Mesenchymal stem cell (in vitro differentiated cells and primary cell): ENCODE measurements at regions not wholly inside any gene's neighbourhood (a gene's known extent, or its start where the extent isn't known, plus 50 kb on each side); places are given as distances from the start of the nearest gene placed in this dataset.

Experiments used
- DNase-seq: peaks from one replicate; pipeline ENCODE4 v3.0.0-alpha.2; 2013
- H2AFZ ChIP-seq: one replicate; pipeline ENCODE4 v1.6.1; 2013; ENCODE audit warnings: low read depth, mild to moderate bottlenecking, control low read depth, inconsistent platforms, low read length, moderate library complexity
- H2AK5ac ChIP-seq: 2 replicates; pipeline ENCODE4 v1.6.1; 2013; ENCODE audit warnings: low read length, moderate library complexity, mild to moderate bottlenecking, inconsistent platforms; ENCODE audit not compliant: severe bottlenecking
- H2BK120ac ChIP-seq: one replicate; pipeline ENCODE4 v1.6.1; 2013; ENCODE audit warnings: low read depth, mild to moderate bottlenecking, inconsistent platforms, low read length, moderate library complexity
- H2BK12ac ChIP-seq, 2 experiments: one replicate each; pipeline ENCODE4 v1.6.1; 2013; ENCODE audit warnings: inconsistent platforms in 2 of 2, low read length in 2 of 2, mild to moderate bottlenecking in 2 of 2, moderate library complexity in 2 of 2, control low read depth in 1 of 2
- H2BK15ac ChIP-seq: one replicate; pipeline ENCODE4 v1.6.1; 2013; ENCODE audit warnings: mild to moderate bottlenecking, low read depth, inconsistent platforms; ENCODE audit not compliant: poor library complexity, severe bottlenecking
- H2BK5ac ChIP-seq: 2 replicates; pipeline ENCODE4 v1.6.1; 2013; ENCODE audit warnings: low read depth, mild to moderate bottlenecking, low read length, control low read depth, inconsistent platforms; ENCODE audit not compliant: poor library complexity, severe bottlenecking
- H3K14ac ChIP-seq, 2 experiments: one replicate each; pipeline ENCODE4 v1.6.1; 2013; ENCODE audit warnings: inconsistent platforms in 2 of 2, low read length in 2 of 2, control low read depth in 1 of 2, mild to moderate bottlenecking in 1 of 2, moderate library complexity in 1 of 2
- H3K18ac ChIP-seq, 2 experiments: one replicate each; pipeline ENCODE4 v1.6.1; 2013; ENCODE audit warnings: inconsistent platforms in 2 of 2, low read length in 2 of 2, control low read depth in 1 of 2, low read depth in 1 of 2, mild to moderate bottlenecking in 1 of 2
- H3K23ac ChIP-seq, 2 experiments: one replicate each; pipeline ENCODE4 v1.6.1; 2013; ENCODE audit warnings: inconsistent platforms in 2 of 2, low read length in 2 of 2, mild to moderate bottlenecking in 2 of 2, moderate library complexity in 2 of 2, control low read depth in 1 of 2
- H3K27ac ChIP-seq: 2 replicates; pipeline ENCODE4 v1.5.1; 2013; ENCODE audit warnings: mild to moderate bottlenecking, moderate library complexity, low read length, control low read depth, inconsistent platforms; ENCODE audit not compliant: poor library complexity, severe bottlenecking
- H3K27me3 ChIP-seq, 2 experiments: 2 replicates each; pipeline versions ENCODE4 v1.6.1 to v1.7.0; 2013; ENCODE audit warnings: low read length in 2 of 2, mild to moderate bottlenecking in 2 of 2, moderate library complexity in 2 of 2, control low read depth in 1 of 2, inconsistent platforms in 1 of 2; ENCODE audit not compliant: control insufficient read depth in 1 of 2, insufficient read depth in 1 of 2
- H3K36me3 ChIP-seq, 2 experiments: 2 replicates each; pipeline versions ENCODE4 v1.6.1 to v1.7.0; 2013; ENCODE audit warnings: low read length in 2 of 2, control low read depth in 1 of 2, inconsistent platforms in 1 of 2, low read depth in 1 of 2, mild to moderate bottlenecking in 1 of 2; ENCODE audit not compliant: insufficient read depth in 2 of 2, control insufficient read depth in 1 of 2
- H3K4ac ChIP-seq, 2 experiments: one replicate each; pipeline ENCODE4 v1.6.1; 2013; ENCODE audit warnings: inconsistent platforms in 2 of 2, low read length in 2 of 2, mild to moderate bottlenecking in 2 of 2, moderate library complexity in 2 of 2, control low read depth in 1 of 2, low read depth in 1 of 2
- H3K4me1 ChIP-seq: 2 replicates; pipeline ENCODE4 v1.6.1; 2013; ENCODE audit warnings: low read depth, low read length, control low read depth; ENCODE audit not compliant: control insufficient read depth, insufficient read depth
- H3K4me2 ChIP-seq: 2 replicates; pipeline ENCODE4 v1.6.1; 2013; ENCODE audit warnings: low read length, mild to moderate bottlenecking, inconsistent platforms; ENCODE audit not compliant: poor library complexity, severe bottlenecking
- H3K4me3 ChIP-seq, 2 experiments: 2 replicates each; pipeline versions ENCODE4 v1.5.1 to v1.7.0; 2013; ENCODE audit warnings: low read length in 2 of 2, mild to moderate bottlenecking in 2 of 2, control low read depth in 1 of 2, low read depth in 1 of 2; ENCODE audit not compliant: insufficient read depth in 1 of 2
- H3K79me1 ChIP-seq: replicated peaks from 2 replicates; pipeline ENCODE4 v1.6.1; 2013; ENCODE audit warnings: mild to moderate bottlenecking, control low read depth, low read length, inconsistent platforms; ENCODE audit not compliant: poor library complexity, severe bottlenecking
- H3K9ac ChIP-seq: 2 replicates; pipeline ENCODE4 v1.7.0; 2013; ENCODE audit warnings: mild to moderate bottlenecking, low read length, moderate library complexity
- H3K9me3 ChIP-seq: 2 replicates; pipeline ENCODE4 v1.7.0; 2013; ENCODE audit warnings: mild to moderate bottlenecking, low read length; ENCODE audit not compliant: control insufficient read depth
- H4K8ac ChIP-seq: one replicate; pipeline ENCODE4 v1.6.1; 2013; ENCODE audit warnings: inconsistent platforms, mild to moderate bottlenecking, low read length, moderate library complexity
- H4K91ac ChIP-seq: one replicate; pipeline ENCODE4 v1.6.1; 2013; ENCODE audit warnings: mild to moderate bottlenecking, low read length, inconsistent platforms
- WGBS: methylation state at CpG from one replicate; pipeline ENCODE4 v1.1.7; 2013; ENCODE audit warnings: mixed read lengths; 5-methylcytosine and 5-hydroxymethylcytosine counted together

DNA sequence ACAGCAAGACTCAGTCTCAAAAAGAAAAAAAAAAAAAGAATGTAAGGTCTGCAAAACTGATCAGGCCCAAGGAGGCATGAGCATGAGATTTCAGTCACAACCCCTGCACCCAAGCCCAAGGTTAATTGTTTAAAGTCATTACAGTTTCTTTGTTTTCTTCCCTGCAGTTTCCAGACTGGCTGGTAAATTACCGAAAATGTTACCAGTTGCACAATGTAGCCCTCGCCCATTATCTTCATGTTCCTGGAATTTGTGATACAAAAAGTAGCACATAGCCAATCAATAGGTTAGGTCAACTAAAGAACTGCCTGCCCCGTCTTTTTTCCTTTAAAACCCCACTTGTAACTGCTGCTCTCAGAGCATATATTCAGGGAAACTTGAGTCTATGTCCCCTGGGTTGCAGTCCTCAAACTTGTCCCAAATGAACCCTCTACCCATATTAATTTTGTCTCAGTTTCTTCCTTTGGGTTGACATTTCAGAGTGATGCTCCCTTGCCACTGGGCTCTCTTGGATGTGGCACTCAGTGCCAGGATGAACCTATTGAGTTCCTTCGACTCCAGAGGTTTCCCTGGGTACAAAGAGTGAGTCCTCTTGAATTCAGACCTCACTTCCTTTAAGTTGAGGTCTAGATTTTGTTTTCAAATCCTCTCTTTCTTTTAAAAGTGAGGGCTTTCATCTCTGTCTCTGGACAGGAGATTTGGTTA, 216.2 kb upstream of the HS6ST1 start:
- no peak overlapping the region for H3K4me2 ChIP-seq
- no peak for DNase-seq
- no peak overlapping the region for H3K9ac ChIP-seq
- peaks cover 10% of the 10 kb centered on the region for H3K4me1 ChIP-seq
- H2BK120ac ChIP-seq = no peak overlapping the region
- H3K79me1 ChIP-seq = no peaks in the 10 kb centered on the region
- no peak overlapping the region for H3K4ac ChIP-seq
- H3K9me3 ChIP-seq = no peaks in the 10 kb centered on the region
- H3K23ac ChIP-seq = no peak overlapping the region
- H3K27me3 ChIP-seq = no peaks in the 10 kb centered on the region
- no peak overlapping the region for H3K14ac ChIP-seq
- no peak overlapping the region for H2BK12ac ChIP-seq
- no peak overlapping the region for H4K8ac ChIP-seq
- H2AFZ ChIP-seq = no peak overlapping the region
- H4K91ac ChIP-seq = no peak overlapping the region
- H2AK5ac ChIP-seq = no peak overlapping the region
- no peak overlapping the region for H3K18ac ChIP-seq
- H3K36me3 ChIP-seq = no peaks in the 10 kb centered on the region
- H3K4me3 ChIP-seq = no peak overlapping the region
- WGBS = 98% methylated on average over 4 of the region's 4 CpGs
- H2BK15ac ChIP-seq = no peak overlapping the region
- no peak overlapping the region for H3K27ac ChIP-seq
- H2BK5ac ChIP-seq = no peak overlapping the region

- Histone ChIP-seq H3K4me3 (no peak overlapping the region), H3K14ac (no peak overlapping the region), H4K91ac (no peak overlapping the region), H3K27ac (no peak overlapping the region), H2BK120ac (no peak overlapping the region), H3K4ac (no peak overlapping the region), H3K18ac (no peak overlapping the region), H2BK5ac (no peak overlapping the region), H2AK5ac (no peak overlapping the region), H3K9me3 (no peaks in the 10 kb centered on the region), H3K4me2 (no peak overlapping the region), H3K23ac (no peak overlapping the region), H3K27me3 (no peaks in the 10 kb centered on the region), H4K8ac (no peak overlapping the region), H3K79me1 (no peaks in the 10 kb centered on the region), H2BK15ac (no peak overlapping the region), H2BK12ac (no peak overlapping the region), H3K36me3 (no peaks in the 10 kb centered on the region), H3K9ac (peak overlapping the region; percentile 48), H2AFZ (no peak overlapping the region), H3K4me1 (peaks cover 8% of the 10 kb centered on the region)
- peak; percentile 89 for DNase-seq
- 28% methylated on average over 7 of the region's 8 CpGs for WGBS
Measured at GRCh38 chr2:128535953-128536352, 217.3 kb upstream of the HS6ST1 start.

DNA sequence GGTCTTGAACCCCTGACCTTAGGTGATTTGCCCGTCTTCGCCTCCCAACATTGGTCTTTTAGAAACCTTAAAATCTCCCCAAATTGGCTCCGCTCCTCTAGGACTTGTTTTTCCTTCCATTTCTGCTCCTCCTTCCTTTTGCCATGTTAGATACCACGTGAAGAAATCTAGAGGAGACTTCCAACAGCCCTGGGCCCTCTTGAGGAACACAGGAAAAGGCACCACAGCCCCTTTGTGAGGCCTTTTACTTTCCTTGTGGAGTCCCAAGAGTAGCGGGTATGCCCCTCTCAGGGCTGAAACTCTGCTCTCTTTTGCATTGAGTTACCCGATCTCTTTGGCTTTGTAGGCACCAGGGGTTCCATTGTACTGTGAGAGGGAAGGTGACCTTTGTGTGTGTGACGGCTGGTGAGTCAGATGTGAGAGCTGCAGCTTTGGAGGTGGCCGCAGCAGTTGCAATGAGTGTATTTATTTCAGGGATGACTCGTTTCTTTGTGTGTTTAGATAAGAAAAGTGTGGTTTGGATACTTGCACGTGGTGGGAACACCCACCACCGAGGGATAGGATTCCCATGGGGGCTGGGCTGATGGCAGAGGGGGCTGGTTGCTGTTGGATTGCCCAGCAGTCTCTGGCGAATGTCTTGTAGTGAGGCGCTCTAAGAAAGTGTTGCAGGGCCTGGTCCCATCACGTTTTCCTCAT, 218.4 kb upstream of the HS6ST1 start:
- H3K4me2 ChIP-seq = no peak overlapping the region
- H3K36me3 ChIP-seq = no peaks in the 10 kb centered on the region
- H3K4ac ChIP-seq = peak overlapping the region in 1 of 2 experiments; percentile 60
- peak overlapping the region; percentile 3 for H3K9ac ChIP-seq
- no peak overlapping the region for H2AFZ ChIP-seq
- no peak overlapping the region for H3K4me3 ChIP-seq
- H4K8ac ChIP-seq = peak overlapping the region; percentile 45
- H2AK5ac ChIP-seq = peak overlapping the region; percentile 59
- no peak overlapping the region for H3K23ac ChIP-seq
- H4K91ac ChIP-seq = no peak overlapping the region
- peak overlapping the region; percentile 56 to 83 for H2BK12ac ChIP-seq
- peak overlapping the region; percentile 27 for H3K27ac ChIP-seq
- no peaks in the 10 kb centered on the region for H3K27me3 ChIP-seq
- peak overlapping the region; percentile 6 to 87 for H3K18ac ChIP-seq
- H3K9me3 ChIP-seq = no peaks in the 10 kb centered on the region
- H3K79me1 ChIP-seq = no peaks in the 10 kb centered on the region
- DNase-seq = peak; percentile 97
- H2BK15ac ChIP-seq = no peak overlapping the region
- H2BK5ac ChIP-seq = peak overlapping the region; percentile 49
- no peak overlapping the region for H3K14ac ChIP-seq
- 30% methylated on average over 14 of the region's 14 CpGs for WGBS
- peak overlapping the region; percentile 80 for H2BK120ac ChIP-seq
- peaks cover 8% of the 10 kb centered on the region for H3K4me1 ChIP-seq

DNA sequence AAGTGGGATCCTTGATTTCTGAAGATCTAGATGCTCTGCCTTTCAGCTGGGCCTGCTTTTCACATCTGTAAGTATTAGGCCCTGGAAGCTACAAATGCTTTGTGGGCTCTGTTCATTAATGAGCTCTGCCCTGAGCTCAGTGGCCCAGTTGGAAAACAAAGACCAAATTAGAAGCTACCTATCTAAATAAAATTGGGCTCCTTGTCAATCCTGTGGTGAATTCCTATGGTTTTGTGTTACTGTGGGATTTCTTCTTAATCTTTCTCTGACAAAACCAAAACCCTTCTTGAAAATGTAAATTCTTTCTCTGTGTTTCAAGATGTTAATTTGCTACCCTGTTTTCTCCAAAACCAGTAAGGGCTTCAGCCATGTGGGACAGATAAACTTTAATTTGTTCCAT, 219.0 kb upstream of the HS6ST1 start:
- no peak overlapping the region for H3K14ac ChIP-seq
- peak overlapping the region; percentile 80 for H2BK120ac ChIP-seq
- peak overlapping the region; percentile 45 for H4K8ac ChIP-seq

More for the DNA sequence above, 219.0 kb upstream of the HS6ST1 start:
- Histone ChIP-seq H3K9ac (peak overlapping the region; percentile 3), H3K23ac (no peak overlapping the region), H3K18ac (peak overlapping the region; percentile 5 to 87), H3K27me3 (no peaks in the 10 kb centered on the region), H2BK5ac (peak overlapping the region; percentile 49), H2BK15ac (no peak overlapping the region), H2AFZ (no peak overlapping the region), H2BK12ac (peak overlapping the region; percentile 56 to 83), H3K79me1 (no peaks in the 10 kb centered on the region), H3K27ac (peak overlapping the region; percentile 27), H3K4ac (peak overlapping the region in 1 of 2 experiments; percentile 49), H3K4me2 (no peak overlapping the region), H3K4me1 (peaks cover 8% of the 10 kb centered on the region), H3K4me3 (no peak overlapping the region), H2AK5ac (peak overlapping the region; percentile 59), H3K36me3 (no peaks in the 10 kb centered on the region), H3K9me3 (no peaks in the 10 kb centered on the region), H4K91ac (no peak overlapping the region)
- no peak for DNase-seq
